PC-3 (cell line): ENCODE measurements at regions not wholly inside any gene's neighbourhood (a gene's known extent, or its start where the extent isn't known, plus 50 kb on each side); places are given as distances from the start of the nearest gene placed in this dataset.

Experiments
- ATAC-seq: fragments of 200-7000 bp; cut with Tn5 transposase; 2 replicates; pipeline ENCODE4 v1.9.1; 2020; ENCODE audit warnings: mild to moderate bottlenecking, moderate library complexity
- BruUV-seq: library from RNA; stranded (reverse); fragments of 400-500 nt; replicated peaks from 2 replicates; lab custom pipeline; 2021; lab: Mats Ljungman, UMichigan
- CTCF ChIA-PET: fragments of 300-600 bp; sonication (Branson Sonifier 250); formaldehyde crosslinking; loops from one replicate; lab custom pipeline; 2022; ENCODE audit warnings: antibody characterized with exemption; lab: Charles Lee
- POLR2A ChIA-PET: fragments of 300-600 bp; sonication (Branson Sonifier 250); formaldehyde crosslinking; loops from one replicate; lab custom pipeline; 2022; ENCODE audit warnings: antibody characterized with exemption; ENCODE audit not compliant: unreplicated experiment; lab: Charles Lee
- DNase-seq: peaks from one replicate; pipeline ENCODE4 v3.0.0-alpha.2; 2015
- H2AFZ ChIP-seq: fragments of 300-600 bp; sonication (generic); 2 replicates; pipeline ENCODE4 v1.6.0; 2016; ENCODE audit warnings: antibody characterized with exemption, low read length
- H3F3A ChIP-seq: fragments of 300-600 bp; sonication (generic); one replicate; pipeline ENCODE4 v1.6.0; 2017; ENCODE audit warnings: antibody characterized with exemption, low read length, control low read depth, mild to moderate bottlenecking; ENCODE audit not compliant: unreplicated experiment
- H3K27ac ChIP-seq: fragments of 300-600 bp; sonication (generic); 2 replicates; pipeline ENCODE4 v1.5.1; 2016; ENCODE audit warnings: mild to moderate bottlenecking, low read length
- H3K27me3 ChIP-seq: fragments of 300-600 bp; sonication (generic); 2 replicates; pipeline ENCODE4 v1.6.1; 2016; ENCODE audit warnings: low read length, mixed read lengths
- H3K36me3 ChIP-seq: fragments of 300-600 bp; sonication (generic); 2 replicates; pipeline ENCODE4 v1.6.1; 2016; ENCODE audit warnings: low read depth, mixed run types, low read length, mixed read lengths
- H3K4me1 ChIP-seq: fragments of 300-600 bp; sonication (generic); 2 replicates; pipeline ENCODE4 v1.5.1; 2016; ENCODE audit warnings: low read length; ENCODE audit not compliant: insufficient read depth
- H3K4me2 ChIP-seq: fragments of 300-600 bp; sonication (generic); 2 replicates; pipeline ENCODE4 v1.6.0; 2016; ENCODE audit warnings: low read length
- H3K4me3 ChIP-seq: fragments of 300-600 bp; sonication (generic); 2 replicates; pipeline ENCODE4 v1.5.1; 2016; ENCODE audit warnings: mild to moderate bottlenecking, low read length, mixed read lengths
- H3K79me2 ChIP-seq: fragments of 300-600 bp; sonication (generic); 2 replicates; pipeline ENCODE4 v1.6.1; 2017; ENCODE audit warnings: low read length, mixed read lengths
- H3K9ac ChIP-seq: fragments of 300-600 bp; sonication (generic); 2 replicates; pipeline ENCODE4 v1.6.0; 2016; ENCODE audit warnings: mild to moderate bottlenecking, low read length
- H3K9me2 ChIP-seq: fragments of 300-600 bp; sonication (generic); replicated peaks from 2 replicates; pipeline ENCODE4 v1.6.1; 2016; ENCODE audit warnings: mixed run types, low read length, mixed read lengths
- H3K9me3 ChIP-seq: fragments of 300-600 bp; sonication (generic); 2 replicates; pipeline ENCODE4 v1.6.1; 2016; ENCODE audit warnings: low read length, mixed read lengths
- H4K20me1 ChIP-seq: fragments of 300-600 bp; sonication (generic); 2 replicates; pipeline ENCODE4 v1.6.1; 2016; ENCODE audit warnings: low read length, mixed read lengths
- EZH2 ChIP-seq: fragments of 300-600 bp; sonication (generic); IDR thresholded peaks from one replicate; pipeline ENCODE4 v1.6.1; 2017; ENCODE audit warnings: antibody characterized with exemption, mild to moderate bottlenecking, low read length; ENCODE audit not compliant: unreplicated experiment
- EZH2phosphoT487 ChIP-seq: fragments of 300-600 bp; sonication (generic); IDR thresholded peaks from 2 replicates; pipeline ENCODE4 v1.6.1; 2018; ENCODE audit warnings: mild to moderate bottlenecking, antibody characterized with exemption, low read length, borderline replicate concordance
- intact Hi-C: fragments of 100-400 bp; cut with micrococcal nuclease; formaldehyde crosslinking; loops from 2 replicates; pipeline ENCODE4 v1.9.0; 2023
- TF ChIP-seq, protein P1 (sequence below): fragments of 300-600 bp; sonication (generic); conservative IDR thresholded peaks from 2 replicates; pipeline ENCODE4 v1.5.1; 2017; ENCODE audit warnings: antibody characterized with exemption, low read depth, mild to moderate bottlenecking, low read length

DNA sequence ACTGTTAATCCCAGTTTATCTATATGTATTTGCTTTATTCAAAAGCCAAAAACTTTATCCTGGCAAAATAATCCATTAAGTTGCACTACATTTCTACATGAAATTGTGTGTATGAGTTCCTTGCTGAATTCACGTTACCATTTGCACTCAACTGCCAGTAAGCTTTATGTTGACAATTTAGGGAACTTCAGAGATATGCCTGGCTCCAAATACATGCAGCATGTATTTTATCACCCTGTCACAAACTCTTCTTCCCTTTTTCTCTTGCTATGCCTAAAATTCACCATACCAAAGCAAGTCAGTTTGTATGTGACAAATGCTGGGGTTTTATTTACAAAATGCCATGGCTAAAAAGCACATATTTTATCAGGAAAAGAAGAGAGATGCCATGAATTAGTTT, 157.6 kb upstream of the CDH2 start:
- TF ChIP-seq EZH2 (no peak), EZH2phosphoT487 (no peak)
- TF ChIP-seq, protein P1, sequence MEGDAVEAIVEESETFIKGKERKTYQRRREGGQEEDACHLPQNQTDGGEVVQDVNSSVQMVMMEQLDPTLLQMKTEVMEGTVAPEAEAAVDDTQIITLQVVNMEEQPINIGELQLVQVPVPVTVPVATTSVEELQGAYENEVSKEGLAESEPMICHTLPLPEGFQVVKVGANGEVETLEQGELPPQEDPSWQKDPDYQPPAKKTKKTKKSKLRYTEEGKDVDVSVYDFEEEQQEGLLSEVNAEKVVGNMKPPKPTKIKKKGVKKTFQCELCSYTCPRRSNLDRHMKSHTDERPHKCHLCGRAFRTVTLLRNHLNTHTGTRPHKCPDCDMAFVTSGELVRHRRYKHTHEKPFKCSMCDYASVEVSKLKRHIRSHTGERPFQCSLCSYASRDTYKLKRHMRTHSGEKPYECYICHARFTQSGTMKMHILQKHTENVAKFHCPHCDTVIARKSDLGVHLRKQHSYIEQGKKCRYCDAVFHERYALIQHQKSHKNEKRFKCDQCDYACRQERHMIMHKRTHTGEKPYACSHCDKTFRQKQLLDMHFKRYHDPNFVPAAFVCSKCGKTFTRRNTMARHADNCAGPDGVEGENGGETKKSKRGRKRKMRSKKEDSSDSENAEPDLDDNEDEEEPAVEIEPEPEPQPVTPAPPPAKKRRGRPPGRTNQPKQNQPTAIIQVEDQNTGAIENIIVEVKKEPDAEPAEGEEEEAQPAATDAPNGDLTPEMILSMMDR, result no peak
- H3K79me2 ChIP-seq, result no peaks in the 10 kb centered on the region
- ChIA-PET POLR2A (no interaction called here), CTCF (no interaction called here)
- H4K20me1 ChIP-seq, result no peaks in the 10 kb centered on the region
- no peak overlapping the region for H3K27ac ChIP-seq
- ATAC-seq, result no peak
- no peaks in the 10 kb centered on the region for H3K4me1 ChIP-seq
- no peak overlapping the region for H3K4me2 ChIP-seq
- BruUV-seq, result no TSS peak
- H3K27me3 ChIP-seq, result no peaks in the 10 kb centered on the region
- intact Hi-C loops, result no loop called here
- no peaks in the 10 kb centered on the region for H3K9me3 ChIP-seq
- no peaks in the 10 kb centered on the region for H3K9me2 ChIP-seq
- H3F3A ChIP-seq, result no peaks in the 10 kb centered on the region
- H2AFZ ChIP-seq, result no peak overlapping the region
- no peak for DNase-seq
- no peak overlapping the region for H3K4me3 ChIP-seq
- H3K36me3 ChIP-seq, result no peaks in the 10 kb centered on the region
- no peak overlapping the region for H3K9ac ChIP-seq

DNA sequence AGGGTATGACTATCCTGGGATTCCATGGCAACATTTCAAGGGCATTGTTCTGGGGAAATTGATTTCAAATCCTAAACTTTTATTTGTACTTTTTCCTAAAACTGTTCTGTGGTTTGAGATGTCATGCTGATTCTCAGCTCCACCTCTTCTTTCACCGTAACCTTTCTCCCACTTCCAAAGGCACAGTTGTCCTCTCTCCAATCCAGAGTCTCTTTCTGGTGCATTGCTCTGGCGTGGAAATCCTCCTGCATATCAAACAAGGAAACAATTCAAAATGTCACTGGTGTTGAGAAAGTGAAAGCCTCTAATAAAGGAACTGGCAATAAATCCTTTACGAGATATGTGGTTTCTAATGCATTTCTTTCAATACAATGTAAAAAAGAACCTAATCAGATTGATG, 155.1 kb upstream of the CDH2 start:
- intact Hi-C loops, result no loop called here
- CTCF ChIA-PET, result no interaction called here
- BruUV-seq, result no TSS peak
- POLR2A ChIA-PET, result no interaction called here
- no peak for TF ChIP-seq EZH2phosphoT487
- TF ChIP-seq EZH2, result no peak
- TF ChIP-seq, protein P1, result no peak
- Histone ChIP-seq H3K79me2 (no peaks in the 10 kb centered on the region), H3K9ac (no peak overlapping the region), H3K27me3 (no peaks in the 10 kb centered on the region), H3K4me3 (no peak overlapping the region), H3F3A (no peaks in the 10 kb centered on the region), H3K4me1 (no peaks in the 10 kb centered on the region), H3K36me3 (no peaks in the 10 kb centered on the region), H3K9me2 (no peaks in the 10 kb centered on the region), H2AFZ (no peak overlapping the region), H4K20me1 (no peaks in the 10 kb centered on the region), H3K27ac (no peak overlapping the region), H3K9me3 (no peaks in the 10 kb centered on the region), H3K4me2 (no peak overlapping the region)
- DNase-seq (no peak), ATAC-seq (no peak)

DNA sequence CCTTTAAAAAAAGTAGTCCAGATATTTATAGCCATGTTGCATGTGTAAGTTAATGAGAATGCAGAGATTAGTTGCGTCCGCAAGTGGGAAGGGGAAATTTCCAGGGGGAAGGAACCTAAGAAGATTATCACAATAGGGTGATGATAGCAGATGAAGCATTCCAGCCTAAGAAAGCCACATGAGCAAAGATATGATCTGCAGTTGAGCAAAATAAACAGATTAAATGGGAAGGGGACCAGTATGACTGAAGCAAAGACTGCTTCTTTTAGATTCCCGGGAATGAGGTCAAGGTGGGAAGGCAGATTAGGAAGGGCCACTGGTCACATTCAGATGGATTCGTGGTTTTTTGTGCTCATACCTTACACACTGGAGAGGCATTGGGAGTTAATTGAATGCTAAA, 154.6 kb upstream of the CDH2 start:
- CTCF ChIA-PET, result no interaction called here
- no peaks in the 10 kb centered on the region for H3F3A ChIP-seq
- ATAC-seq, result no peak
- TF ChIP-seq, protein P1, result no peak
- no peaks in the 10 kb centered on the region for H3K9me2 ChIP-seq
- no peaks in the 10 kb centered on the region for H3K27me3 ChIP-seq
- H3K9ac ChIP-seq, result no peak overlapping the region
- no peak overlapping the region for H2AFZ ChIP-seq
- H3K9me3 ChIP-seq, result no peaks in the 10 kb centered on the region
- no peak overlapping the region for H3K4me2 ChIP-seq
- no peaks in the 10 kb centered on the region for H4K20me1 ChIP-seq
- BruUV-seq, result no TSS peak
- POLR2A ChIA-PET, result no interaction called here
- no peaks in the 10 kb centered on the region for H3K79me2 ChIP-seq
- no peak overlapping the region for H3K27ac ChIP-seq
- no peaks in the 10 kb centered on the region for H3K36me3 ChIP-seq
- no peak overlapping the region for H3K4me3 ChIP-seq
- H3K4me1 ChIP-seq, result no peaks in the 10 kb centered on the region
- intact Hi-C loops, result no loop called here
- DNase-seq, result no peak
